ENCODE measurements at regions not wholly inside any gene's neighbourhood (a gene's known extent, or its start where the extent isn't known, plus 50 kb on each side); places are given as distances from the start of the nearest gene placed in this dataset.

GRCh38 chr3:113153499-113154107 is 57.8 kb upstream of the BOC start:
- H3K27me3 ChIP-seq (ENCODE audit: insufficient read depth, low read length) = no peaks in the 10 kb centered on the region
- H3K9me2 ChIP-seq (ENCODE audit: insufficient read depth) = 0 out of 2 replicates have a peak, but pooled peaks cover 2% of the 10 kb centered on the region
- no peaks in the 10 kb centered on the region for H4K20me1 ChIP-seq (ENCODE audit: insufficient read depth)
- no peaks in the 10 kb centered on the region for H3K9me3 ChIP-seq (ENCODE audit: control insufficient read depth in 1 of 2, insufficient read depth in 1 of 2, low read depth in 1 of 2, low read length in 2 of 2)
- CTCF ChIA-PET = no interaction called here
- no peak overlapping the region for H3K4me2 ChIP-seq (ENCODE audit: low read length)
- H3K79me2 ChIP-seq (ENCODE audit: insufficient read depth, low read length) = no peaks in the 10 kb centered on the region
- 0 out of 4 replicates have a peak, but pooled peaks cover 0 to 2% of the 10 kb centered on the region in 2 experiments for H3K4me1 ChIP-seq (ENCODE audit: control insufficient read depth in 1 of 2, insufficient read depth in 2 of 2, low read length in 2 of 2)
- intact Hi-C loops (cut with micrococcal nuclease) = no loop called here
- BruUV-seq (replicated peaks) = no TSS peak
- H2AFZ ChIP-seq (ENCODE audit: low read depth, low read length, poor library complexity, severe bottlenecking) = no peak overlapping the region
- H3K4me3 ChIP-seq (replicated peaks in 1 of 2; ENCODE audit: low read depth in 1 of 2, low read length in 2 of 2) = no peak overlapping the region
- TF ChIP-seq CEBPB (IDR thresholded peaks at IDR 0.05; ENCODE audit: low read depth) (no peak), RAD21 (IDR thresholded peaks at IDR 0.05; ENCODE audit: low read depth) (no peak)
- TF ChIP-seq, protein P1, sequence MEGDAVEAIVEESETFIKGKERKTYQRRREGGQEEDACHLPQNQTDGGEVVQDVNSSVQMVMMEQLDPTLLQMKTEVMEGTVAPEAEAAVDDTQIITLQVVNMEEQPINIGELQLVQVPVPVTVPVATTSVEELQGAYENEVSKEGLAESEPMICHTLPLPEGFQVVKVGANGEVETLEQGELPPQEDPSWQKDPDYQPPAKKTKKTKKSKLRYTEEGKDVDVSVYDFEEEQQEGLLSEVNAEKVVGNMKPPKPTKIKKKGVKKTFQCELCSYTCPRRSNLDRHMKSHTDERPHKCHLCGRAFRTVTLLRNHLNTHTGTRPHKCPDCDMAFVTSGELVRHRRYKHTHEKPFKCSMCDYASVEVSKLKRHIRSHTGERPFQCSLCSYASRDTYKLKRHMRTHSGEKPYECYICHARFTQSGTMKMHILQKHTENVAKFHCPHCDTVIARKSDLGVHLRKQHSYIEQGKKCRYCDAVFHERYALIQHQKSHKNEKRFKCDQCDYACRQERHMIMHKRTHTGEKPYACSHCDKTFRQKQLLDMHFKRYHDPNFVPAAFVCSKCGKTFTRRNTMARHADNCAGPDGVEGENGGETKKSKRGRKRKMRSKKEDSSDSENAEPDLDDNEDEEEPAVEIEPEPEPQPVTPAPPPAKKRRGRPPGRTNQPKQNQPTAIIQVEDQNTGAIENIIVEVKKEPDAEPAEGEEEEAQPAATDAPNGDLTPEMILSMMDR (IDR thresholded peaks at IDR 0.05 in 2 of 3, conservative IDR thresholded peaks at IDR 0.05 in 1 of 3; ENCODE audit: borderline replicate concordance in 1 of 3, insufficient read depth in 1 of 3, low read depth in 2 of 3, low read length in 2 of 3) = no peak
- ATAC-seq (no peak), DNase-seq (ENCODE audit: low read depth, low spot score) (no peak)
- POLR2A ChIA-PET = no interaction called here
- RAD21 ChIA-PET (ENCODE audit: low non-redundant PET in 1 of 2, low total read pairs in 2 of 2, uncharacterized antibody in 2 of 2, unreplicated experiment in 2 of 2) = no interaction called here
- H3K27ac ChIP-seq (ENCODE audit: low read depth, low read length) = no peak overlapping the region
- no peaks in the 10 kb centered on the region for H3K36me3 ChIP-seq (ENCODE audit: control insufficient read depth in 1 of 2, insufficient read depth in 2 of 2, low read length in 2 of 2)
- H3K9ac ChIP-seq (ENCODE audit: low read length) = no peak overlapping the region

- no TSS peak for BruUV-seq (replicated peaks)
- POLR2A ChIA-PET = no interaction called here
- CTCF ChIA-PET = no interaction called here
- TF ChIP-seq, protein P2, sequence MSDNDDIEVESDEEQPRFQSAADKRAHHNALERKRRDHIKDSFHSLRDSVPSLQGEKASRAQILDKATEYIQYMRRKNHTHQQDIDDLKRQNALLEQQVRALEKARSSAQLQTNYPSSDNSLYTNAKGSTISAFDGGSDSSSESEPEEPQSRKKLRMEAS (IDR thresholded peaks at IDR 0.05) = no peak
- no peak for TF ChIP-seq SRF (IDR thresholded peaks at IDR 0.05; ENCODE audit: low read depth)
- no peak for TF ChIP-seq EZH2 (IDR thresholded peaks at IDR 0.05)
- no peak for TF ChIP-seq POLR2A (IDR thresholded peaks at IDR 0.05; ENCODE audit: borderline replicate concordance, extremely low read depth, insufficient read depth, insufficient read length)
- TF ChIP-seq, protein P3, sequence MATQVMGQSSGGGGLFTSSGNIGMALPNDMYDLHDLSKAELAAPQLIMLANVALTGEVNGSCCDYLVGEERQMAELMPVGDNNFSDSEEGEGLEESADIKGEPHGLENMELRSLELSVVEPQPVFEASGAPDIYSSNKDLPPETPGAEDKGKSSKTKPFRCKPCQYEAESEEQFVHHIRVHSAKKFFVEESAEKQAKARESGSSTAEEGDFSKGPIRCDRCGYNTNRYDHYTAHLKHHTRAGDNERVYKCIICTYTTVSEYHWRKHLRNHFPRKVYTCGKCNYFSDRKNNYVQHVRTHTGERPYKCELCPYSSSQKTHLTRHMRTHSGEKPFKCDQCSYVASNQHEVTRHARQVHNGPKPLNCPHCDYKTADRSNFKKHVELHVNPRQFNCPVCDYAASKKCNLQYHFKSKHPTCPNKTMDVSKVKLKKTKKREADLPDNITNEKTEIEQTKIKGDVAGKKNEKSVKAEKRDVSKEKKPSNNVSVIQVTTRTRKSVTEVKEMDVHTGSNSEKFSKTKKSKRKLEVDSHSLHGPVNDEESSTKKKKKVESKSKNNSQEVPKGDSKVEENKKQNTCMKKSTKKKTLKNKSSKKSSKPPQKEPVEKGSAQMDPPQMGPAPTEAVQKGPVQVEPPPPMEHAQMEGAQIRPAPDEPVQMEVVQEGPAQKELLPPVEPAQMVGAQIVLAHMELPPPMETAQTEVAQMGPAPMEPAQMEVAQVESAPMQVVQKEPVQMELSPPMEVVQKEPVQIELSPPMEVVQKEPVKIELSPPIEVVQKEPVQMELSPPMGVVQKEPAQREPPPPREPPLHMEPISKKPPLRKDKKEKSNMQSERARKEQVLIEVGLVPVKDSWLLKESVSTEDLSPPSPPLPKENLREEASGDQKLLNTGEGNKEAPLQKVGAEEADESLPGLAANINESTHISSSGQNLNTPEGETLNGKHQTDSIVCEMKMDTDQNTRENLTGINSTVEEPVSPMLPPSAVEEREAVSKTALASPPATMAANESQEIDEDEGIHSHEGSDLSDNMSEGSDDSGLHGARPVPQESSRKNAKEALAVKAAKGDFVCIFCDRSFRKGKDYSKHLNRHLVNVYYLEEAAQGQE (IDR thresholded peaks at IDR 0.05; ENCODE audit: low read depth) = no peak
- TF ChIP-seq SIN3A (IDR thresholded peaks at IDR 0.05; ENCODE audit: low read depth) = no peak
- no peak for TF ChIP-seq RAD21 (IDR thresholded peaks at IDR 0.05; ENCODE audit: low read depth)
- no peak for TF ChIP-seq CBX3 (IDR thresholded peaks at IDR 0.05; ENCODE audit: low read depth)
- TF ChIP-seq ATF3 (IDR thresholded peaks at IDR 0.05) = no peak
- TF ChIP-seq SP1 (IDR thresholded peaks at IDR 0.05; ENCODE audit: low read depth) = no peak
- TF ChIP-seq JUND (IDR thresholded peaks at IDR 0.05) = no peak
- no peak for TF ChIP-seq EGR1 (IDR thresholded peaks at IDR 0.05; ENCODE audit: low read depth)
- TF ChIP-seq POLR2AphosphoS5 (IDR thresholded peaks at IDR 0.05; ENCODE audit: low read depth, low read length) = no peak
- TF ChIP-seq ZFX (IDR thresholded peaks at IDR 0.05) = no peak
- no peak for TF ChIP-seq ZNF274 (IDR thresholded peaks at IDR 0.05; ENCODE audit: low read depth, low read length)
Observed at GRCh38 chr3:113156816-113157333, 54.5 kb upstream of the BOC start.

More at GRCh38 chr3:113156816-113157333, 54.5 kb upstream of the BOC start:
- Histone ChIP-seq H3K9me2 (ENCODE audit: insufficient read depth) (0 out of 2 replicates have a peak, but pooled peaks cover 2% of the 10 kb centered on the region), H3K27ac (ENCODE audit: low read depth, low read length) (no peak overlapping the region), H3K4me1 (ENCODE audit: control insufficient read depth in 1 of 2, insufficient read depth in 2 of 2, low read length in 2 of 2) (0 out of 4 replicates have a peak, but pooled peaks cover 0 to 2% of the 10 kb centered on the region in 2 experiments), H3K79me2 (ENCODE audit: insufficient read depth, low read length) (no peaks in the 10 kb centered on the region), H3K4me3 (replicated peaks in 1 of 2; ENCODE audit: low read depth in 1 of 2, low read length in 2 of 2) (no peak overlapping the region), H4K20me1 (ENCODE audit: insufficient read depth) (no peaks in the 10 kb centered on the region), H2AFZ (ENCODE audit: low read depth, low read length, poor library complexity, severe bottlenecking) (no peak overlapping the region), H3K9me3 (ENCODE audit: control insufficient read depth in 1 of 2, insufficient read depth in 1 of 2, low read depth in 1 of 2, low read length in 2 of 2) (no peaks in the 10 kb centered on the region), H3K4me2 (ENCODE audit: low read length) (no peak overlapping the region), H3K9ac (ENCODE audit: low read length) (no peak overlapping the region), H3K36me3 (ENCODE audit: control insufficient read depth in 1 of 2, insufficient read depth in 2 of 2, low read length in 2 of 2) (no peaks in the 10 kb centered on the region), H3K27me3 (ENCODE audit: insufficient read depth, low read length) (no peaks in the 10 kb centered on the region)
- ATAC-seq = no peak
- no peak for DNase-seq (ENCODE audit: low read depth, low spot score)
- RAD21 ChIA-PET (ENCODE audit: low non-redundant PET in 1 of 2, low total read pairs in 2 of 2, uncharacterized antibody in 2 of 2, unreplicated experiment in 2 of 2) = no interaction called here
- intact Hi-C loops (cut with micrococcal nuclease) = no loop called here
